NCI-H2196 (cell line): ENCODE measurements at regions not wholly inside any gene's neighbourhood (a gene's known extent, or its start where the extent isn't known, plus 50 kb on each side); places are given as distances from the start of the nearest gene placed in this dataset.
"Not testable (repeated sequence)": the region's sequence is repeated elsewhere in the genome, so short reads cannot be mapped to it uniquely, and the experiment has no call there.

Experiments
- DNase-seq: peaks from one replicate; lab custom pipeline; 2025; ENCODE audit not compliant: unreplicated experiment; lab: John Stamatoyannopoulos, UW

DNA sequence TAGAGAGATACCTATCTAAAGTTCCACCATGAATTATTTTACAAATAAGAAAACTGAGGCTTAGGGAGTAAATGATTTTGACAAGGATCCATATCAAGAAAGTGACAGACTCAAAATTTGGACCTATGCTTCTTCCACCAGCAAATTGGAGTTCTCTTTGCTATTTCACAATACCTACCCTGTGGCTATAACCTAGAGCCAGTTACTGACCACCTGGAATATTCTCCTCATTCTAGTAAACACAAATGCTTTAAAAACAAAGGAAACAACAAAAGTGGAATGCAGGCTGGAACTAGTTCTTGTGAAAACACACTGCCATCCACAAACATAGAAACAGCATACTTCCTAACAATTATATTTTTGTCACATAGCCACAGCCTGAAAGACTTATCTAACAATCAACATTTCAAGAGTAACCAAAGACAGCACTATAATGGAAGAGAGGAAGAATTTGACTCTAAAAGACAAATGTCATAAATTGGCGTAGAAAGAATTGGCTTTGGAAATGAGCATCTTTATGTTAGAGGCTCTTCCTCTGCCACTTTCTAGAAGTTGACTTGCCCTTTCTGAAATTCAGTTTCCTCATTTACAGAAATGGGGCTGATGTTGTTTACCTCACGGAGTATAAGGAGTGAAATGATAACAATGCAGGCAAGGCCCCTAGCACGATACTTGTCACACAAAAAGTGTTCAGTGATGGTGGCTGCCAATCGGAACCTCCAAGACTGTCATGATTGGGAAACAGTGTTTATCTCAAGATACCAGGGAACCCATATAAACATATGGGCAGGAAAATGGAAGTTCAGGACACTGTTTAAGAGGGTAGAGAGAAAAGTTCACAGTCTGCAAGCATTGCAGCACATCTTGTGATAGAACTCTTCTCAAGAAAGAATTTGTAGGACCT lies 138.6 kb upstream of the LGR5 start:
- no peak for DNase-seq

GRCh38 chr12:71299541-71300376 lies 139.8 kb upstream of the LGR5 start:
- DNase-seq = no peak

GRCh38 chr12:71297930-71298329 lies 140.1 kb upstream of the TSPAN8 start:
- DNase-seq = no peak

GRCh38 chr12:71295953-71296352 lies 138.2 kb upstream of the TSPAN8 start:
- DNase-seq = no peak

DNA sequence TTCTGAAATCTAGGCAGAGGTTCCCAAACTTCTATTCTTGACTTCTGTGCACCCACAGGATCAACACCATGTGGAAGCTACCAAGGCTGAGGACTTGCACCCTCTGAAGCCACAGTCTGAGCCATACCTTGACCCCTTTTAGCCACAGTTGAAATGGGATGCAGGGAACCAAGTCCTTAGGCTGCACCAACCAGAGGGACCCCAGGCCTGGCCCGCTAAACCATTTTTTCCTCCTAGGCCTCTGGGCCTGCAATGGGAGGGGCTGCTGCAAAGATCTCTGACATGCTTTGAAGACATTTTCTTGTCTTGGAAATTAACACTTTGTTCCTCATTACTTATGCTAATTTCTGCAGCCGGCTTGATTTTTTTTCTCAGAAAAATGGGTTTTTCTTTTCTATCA lies 133.9 kb upstream of the TSPAN8 start:
- DNase-seq = no peak

GRCh38 chr12:71283883-71284282 lies 126.1 kb upstream of the TSPAN8 start:
- DNase-seq = no peak

DNA sequence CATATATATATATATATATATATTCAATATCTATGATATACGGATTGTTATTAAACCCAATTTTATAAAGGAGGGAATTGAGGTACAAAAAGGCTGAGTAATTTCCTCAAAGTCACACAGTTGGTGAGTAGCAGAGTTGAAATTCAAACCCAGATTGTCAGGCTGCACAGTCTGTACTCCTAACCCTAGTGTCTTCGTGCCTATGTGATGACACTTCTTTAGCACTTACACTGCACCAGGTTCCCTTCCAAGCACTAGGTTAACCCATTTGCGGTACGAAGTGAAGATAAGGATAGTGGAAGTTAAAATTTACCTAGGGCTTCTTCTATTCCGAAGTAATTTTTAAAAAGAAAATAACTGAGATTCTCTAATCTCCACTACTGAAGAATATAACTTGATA lies 125.1 kb upstream of the TSPAN8 start:
- DNase-seq = no peak

GRCh38 chr12:71282020-71282419 lies 124.2 kb upstream of the TSPAN8 start:
- DNase-seq = no peak

DNA sequence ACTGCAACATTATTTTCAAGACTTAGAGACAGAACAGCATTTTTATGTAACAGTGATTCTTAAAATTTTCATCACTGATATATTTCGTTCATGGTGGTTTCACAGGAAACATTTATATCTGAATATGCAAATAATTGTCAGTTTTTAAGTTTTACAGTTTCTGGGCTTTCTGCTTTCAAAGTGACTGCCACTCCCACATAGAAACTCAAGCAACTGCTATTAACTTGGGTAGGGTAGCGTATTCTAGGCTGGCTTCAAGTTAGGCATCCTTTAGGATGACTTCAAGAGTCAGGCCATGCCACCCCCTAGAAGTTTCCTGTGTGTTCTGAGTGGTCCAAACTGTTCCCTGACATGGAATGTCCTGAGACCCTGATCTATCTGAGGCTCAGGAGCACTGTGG lies 123.6 kb upstream of the TSPAN8 start:
- no peak for DNase-seq

DNA sequence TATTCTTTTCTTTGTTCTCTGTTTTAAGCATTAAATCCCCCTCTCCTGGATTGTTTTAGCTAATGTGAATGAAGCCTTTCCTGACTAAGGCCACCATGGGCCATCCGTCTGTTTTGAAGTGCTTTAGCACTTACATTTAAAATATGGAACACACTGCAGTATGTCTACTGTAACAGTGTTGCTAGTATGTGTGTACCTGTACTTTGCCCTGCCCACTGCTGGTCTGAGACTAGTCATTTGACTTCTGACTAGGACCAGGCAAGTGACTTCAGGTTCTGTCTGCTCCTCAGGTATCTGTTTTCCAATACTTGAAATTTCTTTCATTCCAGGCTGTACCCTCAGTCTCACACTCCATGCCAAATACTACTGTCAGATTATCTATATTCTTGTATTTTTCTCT lies 120.1 kb upstream of the TSPAN8 start:
- DNase-seq = no peak

- no peak for DNase-seq
These were observed 118.7 kb upstream of the TSPAN8 start for GRCh38 chr12:71276541-71276940.

- not testable (repeated sequence) for DNase-seq
These were observed 113.0 kb upstream of the TSPAN8 start for GRCh38 chr12:71270794-71271193.

DNA sequence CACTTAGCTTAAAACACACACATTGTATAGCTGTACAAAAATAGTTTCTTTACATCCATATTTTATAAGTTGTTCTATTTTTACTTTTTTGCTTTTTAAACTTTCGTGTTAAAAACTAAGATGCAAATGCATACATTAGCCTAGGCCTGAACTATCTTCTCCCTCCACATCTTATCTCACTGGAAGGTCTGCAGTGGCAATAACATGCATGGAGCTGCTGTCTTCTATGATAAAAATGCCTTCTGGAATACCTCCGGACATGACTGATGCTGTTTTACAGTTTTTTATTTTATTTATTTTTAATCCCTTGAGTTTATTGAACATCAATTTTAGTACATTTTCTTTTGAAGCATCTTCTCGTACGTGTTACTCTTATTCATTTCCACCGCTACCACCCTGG lies 112.3 kb upstream of the TSPAN8 start:
- no peak for DNase-seq

- DNase-seq = no peak
These were observed 111.4 kb upstream of the TSPAN8 start for GRCh38 chr12:71269281-71269598.

- no peak for DNase-seq
These were observed 110.9 kb upstream of the TSPAN8 start for GRCh38 chr12:71268598-71269280.

GRCh38 chr12:71266606-71267005 lies 108.8 kb upstream of the TSPAN8 start:
- no peak for DNase-seq

DNA sequence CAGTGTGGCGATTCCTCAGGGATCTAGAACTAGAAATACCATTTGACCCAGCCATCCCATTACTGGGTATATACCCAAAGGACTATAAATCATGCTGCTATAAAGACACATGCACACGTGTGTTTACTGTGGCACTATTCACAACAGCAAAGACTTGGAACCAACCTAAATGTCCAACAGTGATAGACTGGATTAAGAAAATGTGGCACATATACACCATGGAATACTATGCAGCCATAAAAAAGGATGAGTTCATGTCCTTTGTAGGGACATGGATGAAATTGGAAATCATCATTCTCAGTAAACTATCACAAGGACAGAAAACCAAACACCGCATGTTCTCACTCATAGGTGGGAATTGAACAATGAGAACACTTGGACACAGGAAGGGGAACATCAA lies 107.9 kb upstream of the TSPAN8 start:
- not testable (repeated sequence) for DNase-seq

DNA sequence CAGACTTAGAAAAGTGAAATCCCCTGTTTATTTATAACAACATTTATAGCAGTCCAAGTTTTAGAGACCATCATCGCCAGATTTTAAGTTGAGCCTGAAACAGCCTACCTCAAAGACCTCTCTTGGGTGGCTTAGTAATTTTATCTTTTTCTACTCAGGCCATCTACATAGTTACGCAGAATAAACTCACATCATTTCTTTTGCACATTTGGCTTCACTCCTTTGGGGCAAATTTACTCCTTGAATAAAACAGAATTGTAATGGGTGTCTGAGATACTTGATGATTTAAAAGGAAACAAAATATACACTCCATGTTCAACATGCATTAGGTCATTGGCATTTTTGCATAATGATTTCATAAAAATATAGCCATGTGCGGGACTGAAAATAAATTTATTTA lies 104.7 kb upstream of the TSPAN8 start:
- DNase-seq = no peak

GRCh38 chr12:71252473-71252872 lies 94.7 kb upstream of the TSPAN8 start:
- DNase-seq = no peak

GRCh38 chr12:71250166-71250565 lies 92.4 kb upstream of the TSPAN8 start:
- DNase-seq = no peak

DNA sequence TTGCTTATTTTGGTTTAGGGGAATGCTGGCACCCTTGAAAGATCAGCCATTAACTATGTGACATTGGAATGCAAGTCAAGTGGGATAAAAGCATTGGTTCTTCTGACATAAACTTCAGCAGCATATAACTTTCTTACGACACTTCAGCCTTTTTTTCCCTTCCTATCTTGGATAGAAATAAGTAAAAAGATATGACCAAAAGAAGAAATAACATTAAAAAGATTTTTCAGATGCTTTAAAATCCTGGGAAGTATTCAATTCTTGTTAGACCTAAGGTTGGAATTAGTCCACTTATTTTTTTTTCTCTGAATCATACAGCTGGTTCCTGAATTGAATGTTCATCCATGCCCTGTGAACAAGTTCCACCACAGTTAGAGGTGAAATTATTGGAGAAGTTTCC lies 85.6 kb upstream of the TSPAN8 start:
- DNase-seq = no peak

DNA sequence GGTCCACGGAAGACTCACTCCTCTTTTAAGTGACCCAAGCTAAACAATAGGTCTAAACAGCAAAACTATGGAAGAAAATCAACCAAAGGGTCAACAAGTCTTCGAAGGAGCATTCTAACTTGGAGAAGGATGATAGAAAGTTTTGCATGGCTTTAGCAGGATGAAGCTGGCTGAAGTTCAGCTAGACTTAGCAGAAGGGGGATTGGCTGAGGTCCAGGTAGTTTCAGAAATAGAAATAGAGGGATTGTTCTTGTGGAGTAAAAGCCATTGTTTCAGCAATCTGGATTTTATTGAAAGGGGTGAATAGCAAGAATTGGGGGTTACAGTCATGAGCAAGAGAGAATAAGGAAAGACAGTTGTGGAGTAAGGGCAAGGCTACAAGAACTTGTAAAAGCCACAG lies 84.7 kb upstream of the TSPAN8 start:
- DNase-seq = no peak
